Tibial artery (tissue), 4 donors: ENCODE measurements at regions not wholly inside any gene's neighbourhood (a gene's known extent, or its start where the extent isn't known, plus 50 kb on each side); places are given as distances from the start of the nearest gene placed in this dataset.
"Not testable (repeated sequence)": the region's sequence is repeated elsewhere in the genome, so short reads cannot be mapped to it uniquely, and the experiment has no call there.

Source experiments
- DNase-seq, 2 donors: peaks; one replicate each; pipeline ENCODE4 v3.0.0-alpha.2; 2019
- H3K27ac ChIP-seq, 2 donors: fragments of 200-600 bp; sonication (generic) in 1 of 2; 1 replicate in 1 of 2; 2 replicates in 1 of 2; pipeline ENCODE4 v1.5.1; 2018 to 2019; ENCODE audit warnings: mild to moderate bottlenecking in 1 of 2
- H3K27me3 ChIP-seq, 2 donors: fragments of 200-600 bp; sonication (generic) in 1 of 2; one replicate each; pipeline versions ENCODE4 v1.5.1 to v1.6.0; 2016 to 2019
- H3K36me3 ChIP-seq, 3 donors: fragments of 200-600 bp; sonication (generic) in 2 of 3; one replicate each; pipeline ENCODE4 v1.5.1; 2016 to 2019; ENCODE audit warnings: mild to moderate bottlenecking in 2 of 3
- H3K4me1 ChIP-seq, 4 donors: fragments of 200-600 bp; sonication (generic) in 2 of 4; 1 replicate in 3 of 4; 2 replicates in 1 of 4; pipeline ENCODE4 v1.5.1; 2016 to 2019
- H3K4me3 ChIP-seq, 2 donors: fragments of 200-600 bp; sonication (generic) in 1 of 2; 1 replicate in 1 of 2; 2 replicates in 1 of 2; pipeline ENCODE4 v1.5.1; 2018 to 2019; ENCODE audit warnings: mild to moderate bottlenecking in 2 of 2
- H3K9me3 ChIP-seq, 3 donors: fragments of 200-600 bp; sonication (generic) in 1 of 3; one replicate each; pipeline ENCODE4 v1.5.1; 2016 to 2019
- intact Hi-C: fragments of 100-400 bp; cut with DNase I; formaldehyde crosslinking; loops from one replicate; pipeline ENCODE4 v1.15.0; 2023; ENCODE audit warnings: low total_unique reads
- TF ChIP-seq, protein P1 (sequence below), 2 experiments: fragments of 200-600 bp in 1 of 2; fragments of 450-650 bp in 1 of 2; IDR thresholded peaks; one replicate each; pipeline ENCODE4 v1.5.1; 2017 to 2019; ENCODE audit warnings: antibody characterized with exemption in 2 of 2, mild to moderate bottlenecking in 1 of 2, moderate library complexity in 1 of 2

DNA sequence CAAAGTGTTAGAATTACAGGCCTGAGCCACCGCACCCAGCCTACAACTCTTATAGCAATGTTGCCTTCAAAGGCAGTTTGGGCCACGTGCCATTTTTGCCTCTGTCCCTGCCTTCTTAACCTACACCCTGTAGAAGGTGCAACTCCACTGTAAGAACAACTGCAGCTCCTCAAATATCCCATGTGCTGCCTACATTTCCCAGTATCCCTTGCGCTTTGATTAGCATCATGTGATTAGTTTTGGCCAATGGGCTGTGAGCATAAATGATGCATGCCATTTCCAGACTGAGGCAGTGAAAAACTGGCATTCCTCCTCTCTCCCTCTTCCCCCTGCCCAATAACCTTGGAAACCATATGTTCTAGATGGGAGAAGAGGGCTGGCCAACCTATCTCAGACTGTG is 75.2 kb upstream of the MRI1 start:
- no peaks in the 10 kb centered on the region for H3K9me3 ChIP-seq
- H3K4me3 ChIP-seq, result no peak overlapping the region
- H3K27ac ChIP-seq, result no peak overlapping the region
- intact Hi-C loops, result no loop called here
- TF ChIP-seq, protein P1, sequence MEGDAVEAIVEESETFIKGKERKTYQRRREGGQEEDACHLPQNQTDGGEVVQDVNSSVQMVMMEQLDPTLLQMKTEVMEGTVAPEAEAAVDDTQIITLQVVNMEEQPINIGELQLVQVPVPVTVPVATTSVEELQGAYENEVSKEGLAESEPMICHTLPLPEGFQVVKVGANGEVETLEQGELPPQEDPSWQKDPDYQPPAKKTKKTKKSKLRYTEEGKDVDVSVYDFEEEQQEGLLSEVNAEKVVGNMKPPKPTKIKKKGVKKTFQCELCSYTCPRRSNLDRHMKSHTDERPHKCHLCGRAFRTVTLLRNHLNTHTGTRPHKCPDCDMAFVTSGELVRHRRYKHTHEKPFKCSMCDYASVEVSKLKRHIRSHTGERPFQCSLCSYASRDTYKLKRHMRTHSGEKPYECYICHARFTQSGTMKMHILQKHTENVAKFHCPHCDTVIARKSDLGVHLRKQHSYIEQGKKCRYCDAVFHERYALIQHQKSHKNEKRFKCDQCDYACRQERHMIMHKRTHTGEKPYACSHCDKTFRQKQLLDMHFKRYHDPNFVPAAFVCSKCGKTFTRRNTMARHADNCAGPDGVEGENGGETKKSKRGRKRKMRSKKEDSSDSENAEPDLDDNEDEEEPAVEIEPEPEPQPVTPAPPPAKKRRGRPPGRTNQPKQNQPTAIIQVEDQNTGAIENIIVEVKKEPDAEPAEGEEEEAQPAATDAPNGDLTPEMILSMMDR (IDR thresholded peaks at IDR 0.05), result no peak
- no peaks in the 10 kb centered on the region for H3K4me1 ChIP-seq
- no peaks in the 10 kb centered on the region for H3K36me3 ChIP-seq
- peaks cover 0 to 45% of the 10 kb centered on the region in 2 donors for H3K27me3 ChIP-seq
- DNase-seq, result no peak

DNA sequence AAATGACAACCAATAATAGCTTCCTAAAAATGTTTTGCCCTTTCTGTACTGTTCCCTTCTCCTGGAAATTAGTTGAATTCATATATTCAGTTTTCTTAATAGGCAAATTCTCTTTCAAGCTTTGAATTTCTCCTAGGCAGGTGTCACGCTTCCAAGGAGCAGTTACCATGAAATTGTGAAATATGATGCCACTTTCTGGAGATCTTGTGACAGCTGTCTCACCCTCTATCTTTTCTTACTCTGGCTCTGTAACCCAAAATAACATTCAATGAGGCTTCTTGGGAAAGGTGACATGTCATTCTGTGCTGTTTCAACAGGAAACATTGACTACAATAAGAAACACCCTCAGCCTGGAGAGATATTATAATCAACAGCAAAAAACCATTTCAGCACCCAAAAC is 80.3 kb upstream of the MRI1 start:
- DNase-seq, result no peak
- H3K4me1 ChIP-seq, result no peaks in the 10 kb centered on the region
- H3K9me3 ChIP-seq, result peaks cover 0 to 21% (median 13%) of the 10 kb centered on the region in 3 donors
- no peaks in the 10 kb centered on the region for H3K36me3 ChIP-seq
- intact Hi-C loops, result no loop called here
- TF ChIP-seq, protein P1 (IDR thresholded peaks at IDR 0.05), result no peak
- no peak overlapping the region for H3K27ac ChIP-seq
- no peak overlapping the region for H3K4me3 ChIP-seq
- H3K27me3 ChIP-seq, result peaks cover 0 to 18% of the 10 kb centered on the region in 2 donors

DNA sequence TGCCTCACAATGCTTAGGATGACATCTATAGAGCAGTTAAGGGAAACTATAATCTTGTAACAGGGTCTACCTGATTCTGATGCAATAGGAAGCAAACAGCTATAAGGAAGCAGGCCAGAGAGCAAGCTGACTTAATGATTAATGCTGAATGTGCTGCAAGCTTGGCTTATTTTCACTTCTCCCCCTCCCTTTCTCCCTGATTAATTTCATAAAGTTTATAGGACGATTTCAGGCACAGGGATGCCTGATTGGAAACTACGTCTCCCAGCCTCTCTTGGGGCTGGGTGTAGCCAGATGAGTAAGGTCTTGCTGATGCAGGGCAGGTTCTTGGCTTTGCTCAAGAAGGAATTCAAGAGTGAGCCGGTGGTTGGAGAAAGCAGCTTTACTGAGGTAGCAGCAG is 82.8 kb upstream of the MRI1 start:
- H3K4me1 ChIP-seq, result no peaks in the 10 kb centered on the region
- intact Hi-C loops, result no loop called here
- H3K9me3 ChIP-seq, result peaks cover 0 to 22% (median 15%) of the 10 kb centered on the region in 3 donors
- TF ChIP-seq, protein P1 (IDR thresholded peaks at IDR 0.05), result no peak
- no peaks in the 10 kb centered on the region for H3K36me3 ChIP-seq
- no peak overlapping the region for H3K4me3 ChIP-seq
- peaks cover 0 to 7% of the 10 kb centered on the region in 2 donors for H3K27me3 ChIP-seq
- DNase-seq, result no peak
- H3K27ac ChIP-seq, result no peak overlapping the region

DNA sequence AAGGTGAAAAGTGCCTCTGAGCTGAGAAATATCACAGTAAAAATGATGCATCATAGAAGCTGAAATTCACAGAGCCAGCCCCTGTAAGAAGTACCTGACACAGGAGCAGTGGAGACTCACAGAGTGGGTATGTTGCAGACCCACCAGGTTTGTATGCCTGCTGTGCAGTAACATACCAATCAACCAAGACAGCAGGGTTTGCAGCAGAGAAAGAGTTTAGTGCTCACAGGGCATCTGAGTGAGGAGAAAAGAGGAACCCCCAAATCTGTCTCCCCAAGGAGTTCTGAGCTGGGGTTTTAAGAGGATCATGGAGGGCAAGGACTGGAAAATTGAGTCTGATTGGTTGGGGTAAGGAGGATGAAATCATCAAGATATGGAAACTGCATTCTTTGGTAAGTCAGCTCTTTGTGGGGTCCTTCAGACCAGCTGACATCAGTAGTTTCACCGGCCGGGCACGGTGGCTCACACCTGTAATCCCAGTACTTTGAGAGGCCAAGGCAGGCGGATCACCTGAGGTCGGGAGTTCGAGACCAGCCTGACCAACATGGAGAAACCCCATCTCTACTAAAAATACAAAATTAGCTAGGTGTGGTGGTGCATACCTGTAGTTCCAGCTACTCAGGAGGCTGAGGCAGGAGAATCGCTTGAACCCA is 83.5 kb upstream of the MRI1 start:
- H3K4me1 ChIP-seq, H3K4me3 ChIP-seq, H3K36me3 ChIP-seq, intact Hi-C loops, H3K27me3 ChIP-seq, H3K27ac ChIP-seq, DNase-seq: not testable (repeated sequence)
- H3K9me3 ChIP-seq, result peaks cover 0 to 22% (median 15%) of the 10 kb centered on the region in 3 donors

DNA sequence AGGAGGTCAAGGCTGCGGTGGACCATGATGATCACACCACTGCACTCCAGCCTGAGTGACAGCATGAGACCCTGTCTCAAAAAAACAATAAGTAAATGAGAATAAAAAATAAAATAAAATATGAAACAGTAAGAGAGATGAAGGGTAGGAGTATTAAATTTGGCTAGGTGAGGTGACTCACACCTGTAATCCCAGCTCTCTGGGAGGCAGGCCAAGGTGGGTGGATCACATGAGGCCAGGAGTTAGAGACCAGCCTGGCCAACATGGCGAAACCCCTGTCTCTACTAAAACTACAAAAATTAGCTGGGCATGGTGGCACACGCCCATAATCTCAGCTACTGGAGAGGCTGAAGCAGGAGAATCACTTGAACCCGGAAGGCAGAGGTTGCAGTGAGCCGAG is 87.4 kb upstream of the MRI1 start:
- H3K27ac ChIP-seq, H3K4me1 ChIP-seq, H3K36me3 ChIP-seq, H3K4me3 ChIP-seq, DNase-seq, H3K27me3 ChIP-seq, intact Hi-C loops: not testable (repeated sequence)
- H3K9me3 ChIP-seq, result peaks cover 0 to 22% (median 15%) of the 10 kb centered on the region in 3 donors

DNA sequence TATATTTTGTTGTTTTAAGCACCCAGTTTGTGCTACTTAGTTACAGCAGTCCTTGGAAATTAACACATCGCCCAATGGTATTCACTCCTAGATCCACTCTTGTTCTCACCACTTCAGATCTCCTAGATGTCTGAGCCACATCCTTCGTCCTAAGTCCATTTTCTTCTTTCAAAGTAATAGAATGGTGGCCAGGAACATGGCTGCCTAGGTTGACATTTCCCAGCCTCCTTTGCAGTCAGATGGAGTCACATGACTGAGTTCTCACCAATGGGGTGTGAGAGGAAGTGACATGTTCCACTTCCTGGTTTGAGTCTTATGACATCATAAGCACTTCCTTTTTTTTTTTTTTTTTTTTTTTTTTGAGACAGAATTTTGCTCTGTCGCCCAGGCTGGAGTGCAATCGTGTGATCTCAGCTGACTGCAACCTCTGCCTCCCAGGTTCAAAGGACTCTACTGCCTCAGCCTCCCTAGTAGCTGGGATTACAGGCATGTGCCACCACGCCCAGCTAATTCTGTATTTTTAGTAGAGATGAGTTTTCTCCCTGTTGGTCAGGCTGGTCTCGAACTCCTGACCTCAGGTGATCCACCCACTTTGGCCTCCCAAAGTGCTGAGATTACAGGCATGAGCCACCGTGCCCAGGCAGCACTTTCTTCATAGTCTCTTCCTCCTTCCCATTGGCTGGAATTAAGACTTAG is 91.7 kb upstream of the MRI1 start:
- H3K36me3 ChIP-seq, DNase-seq, intact Hi-C loops, H3K27ac ChIP-seq, H3K9me3 ChIP-seq, H3K4me3 ChIP-seq, H3K4me1 ChIP-seq: not testable (repeated sequence)
- peaks cover 0 to 18% of the 10 kb centered on the region in 2 donors for H3K27me3 ChIP-seq

DNA sequence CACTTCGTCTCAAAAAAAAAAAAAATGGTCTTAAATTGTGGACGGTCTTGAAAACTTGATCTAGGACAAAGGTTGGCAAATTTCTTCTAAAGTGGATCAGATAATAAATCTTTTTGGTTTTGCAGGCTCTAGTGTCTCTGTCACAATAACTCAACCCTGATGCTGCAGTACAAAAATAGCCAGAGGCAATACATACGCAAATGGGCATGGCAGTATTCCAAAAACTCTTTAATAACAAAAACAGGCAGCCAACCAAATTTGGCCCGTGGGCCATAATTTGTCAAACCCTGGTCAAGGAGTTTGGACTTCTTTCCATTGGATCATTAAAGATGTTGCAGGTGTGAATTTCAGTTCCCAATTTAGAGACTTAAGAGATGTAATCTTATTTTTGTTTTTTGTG is 93.5 kb upstream of the MRI1 start:
- Histone ChIP-seq H3K4me3 (no peak overlapping the region), H3K9me3 (no peaks in the 10 kb centered on the region), H3K27me3 (peaks cover 0 to 20% of the 10 kb centered on the region in 2 donors), H3K4me1 (no peaks in the 10 kb centered on the region), H3K36me3 (no peaks in the 10 kb centered on the region), H3K27ac (no peak overlapping the region)
- intact Hi-C loops, result no loop called here
- no peak for DNase-seq
- TF ChIP-seq, protein P1 (IDR thresholded peaks at IDR 0.05), result no peak
